Smooth muscle cell (in vitro differentiated cells): ENCODE measurements at regions not wholly inside any gene's neighbourhood (a gene's known extent, or its start where the extent isn't known, plus 50 kb on each side); places are given as distances from the start of the nearest gene placed in this dataset.
"Not testable (repeated sequence)": the region's sequence is repeated elsewhere in the genome, so short reads cannot be mapped to it uniquely, and the experiment has no call there.

Experiments used
- DNase-seq: peaks from one replicate; lab custom pipeline; 2025; ENCODE audit not compliant: unreplicated experiment; lab: John Stamatoyannopoulos, UW
- H2AFZ ChIP-seq: fragments of 200-600 bp; sonication (generic); 2 replicates; pipeline ENCODE4 v1.6.0; 2016; ENCODE audit warnings: antibody characterized with exemption, low read depth, mild to moderate bottlenecking
- H3F3A ChIP-seq: fragments of 200-600 bp; sonication (generic); 2 replicates; pipeline ENCODE4 v1.6.0; 2017; ENCODE audit warnings: antibody characterized with exemption, low read depth
- H3K27ac ChIP-seq: fragments of 200-600 bp; sonication (generic); 2 replicates; pipeline ENCODE4 v1.5.1; 2016; ENCODE audit warnings: low read depth, mild to moderate bottlenecking
- H3K27me3 ChIP-seq: fragments of 200-600 bp; sonication (generic); 2 replicates; pipeline ENCODE4 v1.6.1; 2016; ENCODE audit warnings: low read depth, mild to moderate bottlenecking
- H3K36me3 ChIP-seq: fragments of 200-600 bp; sonication (generic); 2 replicates; pipeline ENCODE4 v1.5.1; 2016; ENCODE audit warnings: low read depth
- H3K4me1 ChIP-seq: fragments of 200-600 bp; sonication (generic); 2 replicates; pipeline ENCODE4 v1.5.1; 2016; ENCODE audit warnings: low read depth
- H3K4me2 ChIP-seq: fragments of 200-600 bp; sonication (generic); 2 replicates; pipeline ENCODE4 v1.6.0; 2016; ENCODE audit warnings: mild to moderate bottlenecking
- H3K4me3 ChIP-seq: fragments of 200-600 bp; sonication (generic); 2 replicates; pipeline ENCODE4 v1.5.1; 2016; ENCODE audit warnings: mild to moderate bottlenecking
- H3K79me2 ChIP-seq: fragments of 200-600 bp; sonication (generic); 2 replicates; pipeline ENCODE4 v1.6.0; 2016; ENCODE audit warnings: low read depth, mild to moderate bottlenecking
- H3K9ac ChIP-seq: fragments of 200-600 bp; sonication (generic); 2 replicates; pipeline ENCODE4 v1.6.0; 2016; ENCODE audit warnings: low read depth
- H3K9me3 ChIP-seq: fragments of 200-600 bp; sonication (generic); replicated peaks from 2 replicates; pipeline ENCODE4 v1.5.1; 2016; ENCODE audit warnings: low read depth
- H4K20me1 ChIP-seq: fragments of 200-600 bp; sonication (generic); 2 replicates; pipeline ENCODE4 v1.6.0; 2016; ENCODE audit warnings: low read depth
- WGBS: methylation state at CpG from one replicate; pipeline ENCODE4 v1.1.7; 2016; ENCODE audit warnings: low lambda C conversion rate; 5-methylcytosine and 5-hydroxymethylcytosine counted together
- TF ChIP-seq, protein P1 (sequence below): fragments of 200-600 bp; sonication (generic); IDR thresholded peaks from 2 replicates; pipeline ENCODE4 v1.5.1; 2017; ENCODE audit warnings: borderline replicate concordance, mild to moderate bottlenecking, antibody characterized with exemption; ENCODE audit not compliant: insufficient read depth, poor library complexity, severe bottlenecking

DNA sequence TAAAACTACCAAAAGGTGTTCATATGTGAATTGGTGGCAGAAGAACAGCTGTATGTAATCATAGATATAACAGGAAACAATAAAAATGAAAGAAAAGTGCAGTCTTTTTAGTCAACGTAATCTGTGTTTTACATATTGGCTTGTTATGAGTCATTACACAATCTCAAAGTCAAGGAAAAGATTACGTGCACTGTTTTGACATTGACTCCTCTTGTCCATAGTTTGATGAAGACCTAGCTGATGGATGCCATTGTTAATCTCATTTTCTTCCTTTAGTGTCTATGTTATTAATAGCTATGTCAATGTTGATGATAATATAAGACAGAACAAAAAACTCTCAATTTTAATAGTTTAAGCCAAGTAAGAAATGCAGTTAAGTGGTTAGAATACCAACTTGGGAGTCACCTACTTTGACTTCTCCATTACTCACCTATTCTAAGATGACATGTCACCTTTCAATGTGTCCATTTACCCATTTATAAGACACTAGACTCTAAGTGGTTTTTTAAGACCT, 84.5 kb upstream of the SAMSN1 start:
- no peak overlapping the region for H3K4me3 ChIP-seq
- no peak overlapping the region for H2AFZ ChIP-seq
- no peak overlapping the region for H3K9ac ChIP-seq
- no peaks in the 10 kb centered on the region for H4K20me1 ChIP-seq
- no peaks in the 10 kb centered on the region for H3K79me2 ChIP-seq
- no peak overlapping the region for H3K4me2 ChIP-seq
- no peaks in the 10 kb centered on the region for H3K27me3 ChIP-seq
- 65% methylated on average over 2 of the region's 2 CpGs for WGBS
- H3K9me3 ChIP-seq, result no peaks in the 10 kb centered on the region
- no peaks in the 10 kb centered on the region for H3K4me1 ChIP-seq
- TF ChIP-seq, protein P1, sequence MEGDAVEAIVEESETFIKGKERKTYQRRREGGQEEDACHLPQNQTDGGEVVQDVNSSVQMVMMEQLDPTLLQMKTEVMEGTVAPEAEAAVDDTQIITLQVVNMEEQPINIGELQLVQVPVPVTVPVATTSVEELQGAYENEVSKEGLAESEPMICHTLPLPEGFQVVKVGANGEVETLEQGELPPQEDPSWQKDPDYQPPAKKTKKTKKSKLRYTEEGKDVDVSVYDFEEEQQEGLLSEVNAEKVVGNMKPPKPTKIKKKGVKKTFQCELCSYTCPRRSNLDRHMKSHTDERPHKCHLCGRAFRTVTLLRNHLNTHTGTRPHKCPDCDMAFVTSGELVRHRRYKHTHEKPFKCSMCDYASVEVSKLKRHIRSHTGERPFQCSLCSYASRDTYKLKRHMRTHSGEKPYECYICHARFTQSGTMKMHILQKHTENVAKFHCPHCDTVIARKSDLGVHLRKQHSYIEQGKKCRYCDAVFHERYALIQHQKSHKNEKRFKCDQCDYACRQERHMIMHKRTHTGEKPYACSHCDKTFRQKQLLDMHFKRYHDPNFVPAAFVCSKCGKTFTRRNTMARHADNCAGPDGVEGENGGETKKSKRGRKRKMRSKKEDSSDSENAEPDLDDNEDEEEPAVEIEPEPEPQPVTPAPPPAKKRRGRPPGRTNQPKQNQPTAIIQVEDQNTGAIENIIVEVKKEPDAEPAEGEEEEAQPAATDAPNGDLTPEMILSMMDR, result no peak
- H3K27ac ChIP-seq, result no peak overlapping the region
- no peaks in the 10 kb centered on the region for H3K36me3 ChIP-seq
- no peaks in the 10 kb centered on the region for H3F3A ChIP-seq
- DNase-seq, result no peak

DNA sequence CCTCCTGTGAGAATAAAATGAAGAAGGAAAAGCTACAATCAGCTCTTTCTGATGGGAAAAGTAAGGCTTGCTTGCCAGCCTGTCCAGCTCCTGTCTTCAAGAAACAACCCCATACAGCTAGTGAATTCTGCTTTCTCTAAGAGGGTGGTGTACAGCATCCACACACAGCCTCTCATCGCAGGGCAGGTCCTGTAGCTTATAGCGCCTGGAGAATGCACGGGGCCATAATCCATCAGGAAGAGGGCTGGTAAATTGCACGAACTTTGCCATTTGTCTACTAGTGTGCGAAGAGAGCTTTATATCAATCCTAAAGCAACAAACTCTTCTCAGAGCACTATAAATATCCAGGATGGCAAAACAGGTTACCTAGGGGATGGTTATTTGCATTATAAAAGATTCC, 83.3 kb upstream of the SAMSN1 start:
- TF ChIP-seq, protein P1, result no peak
- 81% methylated on average over 5 of the region's 5 CpGs for WGBS

DNA sequence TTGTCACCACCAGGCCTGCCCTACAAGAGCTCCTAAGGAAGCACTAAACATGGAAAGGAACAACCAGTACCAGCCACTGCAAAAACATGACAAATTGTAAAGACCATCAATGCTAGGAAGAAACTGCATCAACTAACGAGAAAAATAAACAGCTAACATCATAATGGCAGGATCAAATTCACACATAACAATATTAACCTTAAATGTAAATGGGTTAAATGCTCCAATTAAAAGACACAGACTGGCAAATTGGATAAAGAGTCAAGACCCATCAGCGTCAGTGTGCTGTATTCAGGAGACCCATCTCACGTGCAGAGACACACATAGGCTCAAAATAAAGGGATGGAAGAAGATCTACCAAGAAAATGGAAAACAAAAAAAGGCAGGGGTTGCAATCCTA, 77.0 kb upstream of the SAMSN1 start:
- H3K9me3 ChIP-seq, H3K79me2 ChIP-seq, H3K27ac ChIP-seq, H3K9ac ChIP-seq, H3K4me2 ChIP-seq, DNase-seq, H3K36me3 ChIP-seq, H3K27me3 ChIP-seq, H3F3A ChIP-seq, H4K20me1 ChIP-seq, H3K4me3 ChIP-seq, H3K4me1 ChIP-seq, H2AFZ ChIP-seq: not testable (repeated sequence)
- WGBS, result 83% methylated on average over 3 of the region's 3 CpGs

More for the DNA sequence above, 83.3 kb upstream of the SAMSN1 start:
- H3K27me3 ChIP-seq, result no peaks in the 10 kb centered on the region
- H3K36me3 ChIP-seq, result no peaks in the 10 kb centered on the region
- H2AFZ ChIP-seq, result no peak overlapping the region
- H3K4me1 ChIP-seq, result no peaks in the 10 kb centered on the region
- H3K27ac ChIP-seq, result no peak overlapping the region
- H3F3A ChIP-seq, result no peaks in the 10 kb centered on the region
- no peak overlapping the region for H3K4me3 ChIP-seq
- DNase-seq, result no peak
- no peaks in the 10 kb centered on the region for H3K9me3 ChIP-seq
- no peaks in the 10 kb centered on the region for H4K20me1 ChIP-seq
- H3K4me2 ChIP-seq, result no peak overlapping the region
- no peak overlapping the region for H3K9ac ChIP-seq
- H3K79me2 ChIP-seq, result no peaks in the 10 kb centered on the region

DNA sequence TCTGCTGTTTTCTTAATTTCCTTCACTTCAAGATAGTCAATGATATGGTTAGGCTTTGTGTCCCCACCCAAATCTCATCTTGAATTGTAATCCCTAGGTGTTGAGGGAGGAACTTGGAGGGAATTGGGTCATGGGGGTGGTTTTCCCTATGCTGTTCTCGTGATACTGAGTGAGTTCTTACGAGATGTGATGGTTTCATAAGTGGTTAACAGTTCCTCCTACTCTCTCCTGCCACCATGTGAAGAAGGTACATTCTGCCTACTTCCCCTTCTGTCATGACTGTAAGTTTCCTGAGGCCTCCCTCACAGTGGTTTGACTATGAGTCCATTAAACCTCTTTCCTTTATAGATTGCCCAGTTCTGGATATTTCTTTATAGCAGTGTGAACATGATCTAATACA, 74.0 kb upstream of the SAMSN1 start:
- H3K4me1 ChIP-seq, result no peaks in the 10 kb centered on the region
- no peaks in the 10 kb centered on the region for H3K9me3 ChIP-seq
- H3K4me2 ChIP-seq, result no peak overlapping the region
- WGBS, result 66% methylated on average over 2 of the region's 2 CpGs
- no peaks in the 10 kb centered on the region for H3K36me3 ChIP-seq
- H3K9ac ChIP-seq, result no peak overlapping the region
- no peaks in the 10 kb centered on the region for H4K20me1 ChIP-seq
- TF ChIP-seq, protein P1, result no peak
- H3F3A ChIP-seq, result no peaks in the 10 kb centered on the region
- H3K27ac ChIP-seq, result no peak overlapping the region
- no peak overlapping the region for H2AFZ ChIP-seq
- no peaks in the 10 kb centered on the region for H3K27me3 ChIP-seq
- no peaks in the 10 kb centered on the region for H3K79me2 ChIP-seq
- H3K4me3 ChIP-seq, result no peak overlapping the region
- no peak for DNase-seq
